ENCODE measurements at regions not wholly inside any gene's neighbourhood (a gene's known extent, or its start where the extent isn't known, plus 50 kb on each side); places are given as distances from the start of the nearest gene placed in this dataset.

- TF ChIP-seq CTCF (conservative IDR thresholded peaks at IDR 0.05 in 1 of 2, IDR thresholded peaks at IDR 0.05 in 1 of 2; ENCODE audit: low read depth in 1 of 2, low read length in 2 of 2), result no peak
- TF ChIP-seq EZH2 (IDR thresholded peaks at IDR 0.05; ENCODE audit: low read length, missing control alignments), result no peak
Measured at GRCh38 chr9:659286-659685, 182.2 kb upstream of the DMRT1 start.

Measured in fibroblast of lung (primary cell).